GM19351 (cell line): ENCODE measurements at regions not wholly inside any gene's neighbourhood (a gene's known extent, or its start where the extent isn't known, plus 50 kb on each side); places are given as distances from the start of the nearest gene placed in this dataset.

Source experiments
- ATAC-seq: cut with Tn5 transposase; IDR thresholded peaks from one replicate; pipeline ENCODE4 v1.9.1; 2021; ENCODE audit warnings: mild to moderate bottlenecking, moderate library complexity; ENCODE audit not compliant: unreplicated experiment

GRCh38 chr10:106213493-106213892, 951.0 kb downstream of the SORCS1 start:
- ATAC-seq, result no peak

- no peak for ATAC-seq
Observed at GRCh38 chr10:106198275-106198674, 966.2 kb downstream of the SORCS1 start.

GRCh38 chr10:106189292-106189691, 975.2 kb downstream of the SORCS1 start:
- peak; percentile 69 for ATAC-seq

GRCh38 chr10:106185951-106186350, 978.6 kb downstream of the SORCS1 start:
- no peak for ATAC-seq

- no peak for ATAC-seq
Observed at GRCh38 chr10:106183041-106183440, 981.5 kb downstream of the SORCS1 start.

GRCh38 chr10:106182542-106182941, 982.0 kb downstream of the SORCS1 start:
- no peak for ATAC-seq

GRCh38 chr10:106181501-106181900, 983.0 kb downstream of the SORCS1 start:
- ATAC-seq, result no peak

GRCh38 chr10:106179430-106179829, 985.1 kb downstream of the SORCS1 start:
- ATAC-seq, result no peak

- peak; percentile 47 for ATAC-seq
Observed at GRCh38 chr10:106175760-106176377, 988.6 kb downstream of the SORCS1 start.

- no peak for ATAC-seq
Observed at GRCh38 chr10:106173838-106174237, 990.7 kb downstream of the SORCS1 start.

GRCh38 chr10:106169241-106169640, 995.3 kb downstream of the SORCS1 start:
- ATAC-seq, result no peak

GRCh38 chr10:106167946-106168345, 996.6 kb downstream of the SORCS1 start:
- no peak for ATAC-seq

- ATAC-seq, result no peak
Observed at GRCh38 chr10:106158241-106158640, 1006.3 kb downstream of the SORCS1 start.

GRCh38 chr10:106147021-106147420, 1017.5 kb downstream of the SORCS1 start:
- no peak for ATAC-seq

GRCh38 chr10:106139915-106140314, 1024.6 kb downstream of the SORCS1 start:
- ATAC-seq, result no peak

GRCh38 chr10:106136175-106136574, 1028.3 kb downstream of the SORCS1 start:
- no peak for ATAC-seq

GRCh38 chr10:106134326-106135000, 1030.0 kb downstream of the SORCS1 start:
- no peak for ATAC-seq

GRCh38 chr10:106133451-106133850, 1031.1 kb downstream of the SORCS1 start:
- ATAC-seq, result no peak

GRCh38 chr10:106132956-106133355, 1031.5 kb downstream of the SORCS1 start:
- ATAC-seq, result no peak

GRCh38 chr10:106114656-106115186, 1049.8 kb downstream of the SORCS1 start:
- ATAC-seq, result no peak

GRCh38 chr10:106111246-106111645, 1053.3 kb downstream of the SORCS1 start:
- ATAC-seq, result no peak

GRCh38 chr10:106107706-106108105, 1056.8 kb downstream of the SORCS1 start:
- ATAC-seq, result no peak
